Epithelial cell of esophagus (primary cell): ENCODE measurements at regions not wholly inside any gene's neighbourhood (a gene's known extent, or its start where the extent isn't known, plus 50 kb on each side); places are given as distances from the start of the nearest gene placed in this dataset.
A peak's percentile ranks its signal among the peaks of the same experiment; 100 is the strongest.

Experiments used
- DNase-seq: peaks from one replicate; pipeline ENCODE4 v3.0.0; 2010; ENCODE audit warnings: low read depth
- H3K4me3 ChIP-seq: 2 replicates; pipeline ENCODE4 v1.5.1; 2011; ENCODE audit warnings: mild to moderate bottlenecking, low read length, control low read depth
- CTCF ChIP-seq: IDR thresholded peaks from 2 replicates; pipeline ENCODE4 v1.5.1; 2011; ENCODE audit warnings: low read depth, mild to moderate bottlenecking, low read length, control low read depth, inconsistent platforms; ENCODE audit not compliant: insufficient read depth; ENCODE audit errors: missing control alignments

- no peak overlapping the region for H3K4me3 ChIP-seq
- TF ChIP-seq CTCF: no peak
- DNase-seq: no peak
These were observed 58.5 kb upstream of the ECHDC3 start for GRCh38 chr10:11683529-11684320.

DNA sequence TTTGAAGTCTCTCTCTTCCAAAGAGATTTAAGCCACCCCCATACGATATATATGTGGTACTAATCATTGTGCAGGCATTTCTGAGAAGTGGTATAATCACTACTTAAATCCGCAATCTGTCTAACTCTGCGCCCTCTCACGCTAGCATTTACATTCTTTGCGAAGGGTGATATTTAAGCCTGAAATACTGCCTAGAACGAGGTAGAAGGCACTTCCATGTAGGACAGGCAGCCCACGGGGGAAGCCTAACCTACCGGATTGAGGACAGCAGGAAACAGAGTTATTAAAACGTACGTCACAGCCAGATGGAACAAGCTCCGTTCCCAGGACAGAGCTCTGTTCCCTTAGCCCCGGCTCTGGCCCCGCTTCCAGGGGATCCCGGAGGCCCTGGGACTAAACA is 59.3 kb upstream of the ECHDC3 start:
- DNase-seq: no peak
- TF ChIP-seq CTCF: no peak
- no peak overlapping the region for H3K4me3 ChIP-seq

DNA sequence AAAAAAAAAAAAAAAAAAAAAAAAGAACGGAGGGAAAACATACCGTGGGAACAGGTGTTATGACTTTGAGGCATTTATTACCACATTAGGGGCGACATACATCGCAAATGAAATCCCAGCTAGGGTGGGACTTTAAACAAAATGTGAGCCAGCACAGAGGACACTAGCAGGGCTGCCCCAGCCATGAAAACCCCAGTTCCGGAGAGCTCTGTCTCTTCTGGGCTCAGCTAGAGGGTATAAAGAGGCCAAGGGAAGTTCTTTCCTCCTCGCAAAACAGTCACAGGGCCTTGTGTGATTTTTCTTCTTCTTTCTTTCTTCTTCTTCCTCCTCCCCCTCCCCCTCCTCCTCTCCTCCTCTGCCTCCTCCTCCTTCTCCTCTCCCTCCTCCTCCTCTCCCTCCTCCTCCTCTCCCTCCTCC is 59.9 kb upstream of the ECHDC3 start:
- no peak overlapping the region for H3K4me3 ChIP-seq
- no peak for DNase-seq
- no peak for TF ChIP-seq CTCF

DNA sequence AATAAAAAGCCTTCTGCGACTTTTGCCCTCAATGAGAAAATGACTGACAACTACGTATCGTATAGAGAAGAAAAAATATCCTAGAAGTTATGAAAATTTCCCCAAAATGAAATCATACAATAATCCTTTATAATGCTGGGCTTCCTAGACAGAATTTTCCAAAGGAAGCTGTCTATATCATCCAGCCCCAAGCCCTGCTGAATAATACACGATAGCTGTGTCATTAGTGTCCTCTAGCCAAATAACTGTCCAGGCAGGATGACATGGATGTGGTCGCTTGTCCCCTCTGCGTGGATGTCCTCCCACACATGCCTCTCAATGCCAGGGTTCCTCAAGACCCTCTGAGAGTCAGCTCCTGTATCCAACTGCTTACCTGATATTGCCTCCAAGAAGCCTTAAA is 61.7 kb upstream of the ECHDC3 start:
- DNase-seq: no peak
- H3K4me3 ChIP-seq: no peak overlapping the region
- TF ChIP-seq CTCF: no peak

GRCh38 chr10:11679946-11680345 is 62.2 kb upstream of the ECHDC3 start:
- no peak overlapping the region for H3K4me3 ChIP-seq
- no peak for TF ChIP-seq CTCF
- DNase-seq: no peak

GRCh38 chr10:11678074-11678793 is 63.9 kb upstream of the ECHDC3 start:
- no peak for TF ChIP-seq CTCF
- peak; percentile 68 for DNase-seq
- H3K4me3 ChIP-seq: no peak overlapping the region
